ENCODE measurements at regions not wholly inside any gene's neighbourhood (a gene's known extent, or its start where the extent isn't known, plus 50 kb on each side); places are given as distances from the start of the nearest gene placed in this dataset.

GRCh38 chr10:9986786-9987185, 1030.9 kb upstream of the CELF2 start:
- in situ Hi-C loops (cut with HindIII; ENCODE audit: low pct_unique_long_range_greater_than_20kb, low sequenced_read_pairs): no loop called here
- DNase-seq (ENCODE audit: low read depth): no peak

GRCh38 chr10:9987197-9987596, 1030.5 kb upstream of the CELF2 start:
- in situ Hi-C loops (cut with HindIII; ENCODE audit: low pct_unique_long_range_greater_than_20kb, low sequenced_read_pairs): no loop called here

DNA sequence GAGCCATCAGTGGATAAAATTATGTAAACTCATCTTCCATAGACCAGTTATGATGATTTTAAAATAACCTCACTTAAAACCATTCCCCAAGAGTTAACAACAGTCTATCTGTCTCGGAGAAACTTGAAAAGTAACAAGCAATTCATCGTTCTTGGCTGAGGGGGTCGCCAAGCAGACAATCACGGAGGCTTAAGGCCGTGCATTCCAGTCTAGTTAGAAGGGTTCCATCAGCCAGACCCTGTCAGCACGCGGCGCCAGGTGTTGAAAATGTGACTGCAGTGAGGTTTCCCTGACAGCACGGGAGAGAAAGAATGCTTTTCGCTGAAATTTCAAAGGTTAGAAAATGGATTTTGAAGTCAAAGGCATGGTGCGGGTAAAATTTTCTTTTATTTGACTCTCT, 1025.0 kb upstream of the CELF2 start:
- in situ Hi-C loops (cut with HindIII; ENCODE audit: low pct_unique_long_range_greater_than_20kb, low sequenced_read_pairs): no loop called here

More at GRCh38 chr10:9987197-9987596, 1030.5 kb upstream of the CELF2 start:
- no peak for DNase-seq (ENCODE audit: low read depth)

GRCh38 chr10:9994131-9994530, 1023.5 kb upstream of the CELF2 start:
- no peak for DNase-seq (ENCODE audit: low read depth)
- in situ Hi-C loops (cut with HindIII; ENCODE audit: low pct_unique_long_range_greater_than_20kb, low sequenced_read_pairs): no loop called here

More for the DNA sequence above, 1025.0 kb upstream of the CELF2 start:
- DNase-seq (ENCODE audit: low read depth): no peak

DNA sequence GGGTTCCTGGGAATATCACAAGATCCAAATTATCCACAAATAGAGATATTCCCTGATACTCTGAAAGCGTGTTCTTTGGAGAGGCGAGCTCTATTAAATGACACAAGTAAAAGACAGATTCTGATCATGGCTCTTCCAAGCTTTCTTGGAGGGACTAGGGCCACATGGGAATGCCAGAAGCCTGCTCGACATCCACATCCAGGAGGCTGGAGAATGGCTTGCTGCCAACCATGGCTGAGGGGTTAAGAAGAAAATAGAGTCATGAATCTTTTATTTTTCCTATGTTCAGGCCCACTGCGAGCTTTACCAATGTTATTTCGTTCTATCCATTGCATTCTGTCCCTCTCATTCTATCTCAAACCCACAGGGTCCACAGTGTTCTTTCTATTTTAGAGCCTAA, 1018.0 kb upstream of the CELF2 start:
- in situ Hi-C loops (cut with HindIII; ENCODE audit: low pct_unique_long_range_greater_than_20kb, low sequenced_read_pairs): no loop called here
- no peak for DNase-seq (ENCODE audit: low read depth)

DNA sequence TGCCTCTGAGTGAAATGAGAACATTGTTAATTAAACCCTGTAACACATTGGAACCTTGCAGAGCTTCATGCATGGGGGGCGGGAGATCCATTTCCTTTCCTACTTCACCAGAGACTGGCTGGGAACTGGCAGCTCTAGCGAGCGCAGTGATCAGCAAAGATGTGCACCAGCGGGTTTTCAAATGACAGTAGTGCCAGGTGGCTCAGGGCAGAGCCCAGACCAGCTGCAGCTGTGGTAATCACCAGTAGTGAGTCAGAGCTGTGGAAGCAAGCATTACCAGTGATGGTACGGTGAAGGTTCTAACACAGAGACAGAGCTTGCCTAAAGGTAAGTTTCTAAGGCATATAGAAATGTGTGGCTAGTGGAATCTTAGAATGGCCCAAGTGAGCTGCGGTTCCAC, 1009.7 kb upstream of the CELF2 start:
- DNase-seq (ENCODE audit: low read depth): no peak
- in situ Hi-C loops (cut with HindIII; ENCODE audit: low pct_unique_long_range_greater_than_20kb, low sequenced_read_pairs): no loop called here

- DNase-seq (ENCODE audit: low read depth): no peak
- in situ Hi-C loops (cut with HindIII; ENCODE audit: low pct_unique_long_range_greater_than_20kb, low sequenced_read_pairs): no loop called here
These were observed 1007.3 kb upstream of the CELF2 start for GRCh38 chr10:10010397-10010796.

- DNase-seq (ENCODE audit: low read depth): no peak
- in situ Hi-C loops (cut with HindIII; ENCODE audit: low pct_unique_long_range_greater_than_20kb, low sequenced_read_pairs): no loop called here
These were observed 1002.8 kb upstream of the CELF2 start for GRCh38 chr10:10014846-10015245.

DNA sequence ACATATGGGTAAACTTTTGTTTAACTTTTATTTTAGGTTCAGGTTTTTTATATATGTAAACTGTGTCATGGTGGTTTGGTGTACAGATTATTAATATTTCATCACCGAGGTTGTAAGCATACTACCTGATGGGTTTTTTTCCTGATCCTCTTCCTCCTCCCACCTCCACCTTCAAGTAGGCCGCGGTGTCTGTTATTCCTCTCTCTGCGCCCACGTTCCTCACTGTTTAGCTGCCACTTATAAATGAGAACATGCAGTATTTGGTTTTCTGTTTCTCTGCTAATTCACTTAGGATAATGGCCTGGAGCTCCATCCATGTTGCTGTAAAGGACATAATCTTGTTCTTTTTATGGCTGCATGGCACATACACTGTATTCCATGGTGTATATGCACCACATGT, 1000.0 kb upstream of the CELF2 start:
- in situ Hi-C loops (cut with HindIII; ENCODE audit: low pct_unique_long_range_greater_than_20kb, low sequenced_read_pairs): no loop called here
- no peak for DNase-seq (ENCODE audit: low read depth)

- DNase-seq (ENCODE audit: low read depth): no peak
- in situ Hi-C loops (cut with HindIII; ENCODE audit: low pct_unique_long_range_greater_than_20kb, low sequenced_read_pairs): no loop called here
These were observed 996.7 kb upstream of the CELF2 start for GRCh38 chr10:10020945-10021344.

GRCh38 chr10:10032991-10033390, 984.7 kb upstream of the CELF2 start:
- no peak for DNase-seq (ENCODE audit: low read depth)
- in situ Hi-C loops (cut with HindIII; ENCODE audit: low pct_unique_long_range_greater_than_20kb, low sequenced_read_pairs): no loop called here

GRCh38 chr10:10038348-10038747, 979.3 kb upstream of the CELF2 start:
- in situ Hi-C loops (cut with HindIII; ENCODE audit: low pct_unique_long_range_greater_than_20kb, low sequenced_read_pairs): no loop called here
- no peak for DNase-seq (ENCODE audit: low read depth)

DNA sequence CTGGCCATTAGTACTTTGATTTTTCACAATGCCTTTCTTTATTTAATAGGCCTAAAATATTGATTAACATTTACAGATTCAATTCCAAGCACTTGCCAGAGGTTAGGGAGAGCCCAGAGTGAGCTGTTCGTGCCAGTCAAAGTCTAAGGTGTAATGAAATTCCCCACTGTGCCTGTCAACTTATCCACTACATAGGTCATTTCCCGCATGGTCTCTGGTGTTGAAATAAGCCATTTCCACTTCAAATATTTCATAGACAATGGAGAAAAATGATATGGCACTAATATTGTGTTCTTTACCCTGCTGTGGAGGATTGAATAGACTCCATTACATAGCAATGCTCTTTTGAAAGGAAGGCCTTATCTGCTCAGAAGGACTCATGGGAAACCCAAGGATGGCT, 978.1 kb upstream of the CELF2 start:
- no peak for DNase-seq (ENCODE audit: low read depth)
- in situ Hi-C loops (cut with HindIII; ENCODE audit: low pct_unique_long_range_greater_than_20kb, low sequenced_read_pairs): no loop called here

GRCh38 chr10:10043083-10043482, 974.6 kb upstream of the CELF2 start:
- in situ Hi-C loops (cut with HindIII; ENCODE audit: low pct_unique_long_range_greater_than_20kb, low sequenced_read_pairs): no loop called here
- DNase-seq (ENCODE audit: low read depth): no peak

GRCh38 chr10:10044922-10045764, 972.5 kb upstream of the CELF2 start:
- DNase-seq (ENCODE audit: low read depth): no peak
- in situ Hi-C loops (cut with HindIII; ENCODE audit: low pct_unique_long_range_greater_than_20kb, low sequenced_read_pairs): no loop called here

DNA sequence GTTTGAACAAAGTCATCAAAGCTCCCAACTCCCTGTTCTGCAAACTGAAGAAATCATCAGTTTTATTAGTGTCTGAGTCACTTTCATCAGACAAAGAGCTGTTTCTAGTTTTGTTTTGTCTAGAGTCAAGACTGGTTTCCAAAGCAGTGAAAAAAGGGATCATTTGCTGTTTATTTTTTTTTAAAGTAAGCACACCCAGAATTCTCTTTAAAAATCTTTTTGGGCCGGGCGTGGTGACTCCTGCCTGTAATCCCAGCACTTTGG, 972.0 kb upstream of the CELF2 start:
- in situ Hi-C loops (cut with HindIII; ENCODE audit: low pct_unique_long_range_greater_than_20kb, low sequenced_read_pairs): no loop called here
- no peak for DNase-seq (ENCODE audit: low read depth)

GRCh38 chr10:10047426-10047825, 970.2 kb upstream of the CELF2 start:
- no peak for DNase-seq (ENCODE audit: low read depth)
- in situ Hi-C loops (cut with HindIII; ENCODE audit: low pct_unique_long_range_greater_than_20kb, low sequenced_read_pairs): no loop called here

DNA sequence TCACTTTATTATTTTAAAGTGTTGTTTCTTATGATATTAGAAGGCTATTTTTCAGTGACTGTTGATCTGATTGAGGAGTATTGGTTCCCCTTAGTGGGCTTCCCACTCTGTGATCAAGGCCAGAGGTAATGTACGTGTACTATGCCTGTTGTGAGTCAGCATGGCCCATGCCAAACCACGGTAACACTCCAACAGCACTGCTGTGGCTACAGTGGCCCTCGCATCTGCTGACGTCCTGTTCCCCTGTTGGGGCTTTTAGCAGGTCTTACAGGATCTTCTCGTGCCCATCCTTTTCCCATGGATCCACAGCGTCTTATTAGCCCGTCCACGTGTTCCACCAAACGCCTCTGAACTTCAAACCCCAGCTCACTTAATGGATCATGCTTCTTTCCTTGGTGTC, 964.6 kb upstream of the CELF2 start:
- in situ Hi-C loops (cut with HindIII; ENCODE audit: low pct_unique_long_range_greater_than_20kb, low sequenced_read_pairs): no loop called here

GRCh38 chr10:10054466-10054865, 963.2 kb upstream of the CELF2 start:
- DNase-seq (ENCODE audit: low read depth): no peak
- in situ Hi-C loops (cut with HindIII; ENCODE audit: low pct_unique_long_range_greater_than_20kb, low sequenced_read_pairs): no loop called here

More for the DNA sequence above, 964.6 kb upstream of the CELF2 start:
- no peak for DNase-seq (ENCODE audit: low read depth)

DNA sequence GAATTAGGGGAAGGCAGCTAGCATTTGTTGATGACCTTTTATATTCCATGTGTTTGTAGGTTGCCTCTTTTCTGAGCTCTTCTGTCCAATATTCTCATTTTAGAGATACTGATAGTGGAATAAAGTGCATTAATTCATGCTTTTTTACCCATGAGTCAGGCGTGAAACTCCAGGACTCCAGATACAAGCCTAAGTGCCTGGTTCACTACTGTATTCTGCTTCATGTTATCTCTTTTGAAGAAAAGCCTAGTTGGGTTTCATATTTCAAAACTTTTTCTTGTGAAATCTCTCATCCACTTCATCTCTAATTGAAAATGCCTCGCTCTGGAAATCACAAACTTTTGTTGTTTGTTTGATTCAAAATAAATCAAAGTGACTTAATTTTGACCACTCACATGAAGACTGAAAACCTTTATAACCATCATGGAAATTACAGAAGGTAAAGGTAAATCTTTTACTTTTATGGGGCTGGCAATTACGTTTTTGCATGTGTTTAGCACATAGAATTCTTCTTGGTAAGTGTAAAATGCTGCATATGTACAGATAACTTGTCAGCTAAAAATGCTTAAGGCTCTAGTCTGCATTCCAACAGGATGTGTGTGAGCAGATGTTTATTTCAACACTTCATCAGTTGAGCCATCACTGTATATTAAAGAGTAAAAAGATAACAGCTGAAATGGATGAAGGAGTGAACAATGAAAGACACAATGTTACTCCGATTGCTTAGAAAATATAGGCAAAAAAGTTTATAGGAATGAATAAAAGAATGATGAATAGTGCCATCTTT, 961.8 kb upstream of the CELF2 start:
- in situ Hi-C loops (cut with HindIII; ENCODE audit: low pct_unique_long_range_greater_than_20kb, low sequenced_read_pairs): no loop called here
- no peak for DNase-seq (ENCODE audit: low read depth)

Measured in Caki2 (cell line).